Stomach (tissue), 4 donors: ENCODE measurements at regions not wholly inside any gene's neighbourhood (a gene's known extent, or its start where the extent isn't known, plus 50 kb on each side); places are given as distances from the start of the nearest gene placed in this dataset.

Experiments used
- POLR2AphosphoS5 ChIP-seq, 3 donors: sonication (generic); formaldehyde crosslinking; IDR thresholded peaks; one replicate each; pipeline ENCODE4 v1.6.1; 2016; ENCODE audit warnings: antibody characterized with exemption in 3 of 3
- TF ChIP-seq, protein P1 (sequence below), 7 experiments: fragments of 450-650 bp in 4 of 7; fragments of 200-600 bp in 3 of 7; sonication (generic) in 3 of 7; IDR thresholded peaks; one replicate each; pipeline ENCODE4 v1.5.1; 2016 to 2019; ENCODE audit warnings: antibody characterized with exemption in 7 of 7, control low read depth in 2 of 7, mild to moderate bottlenecking in 1 of 7

DNA sequence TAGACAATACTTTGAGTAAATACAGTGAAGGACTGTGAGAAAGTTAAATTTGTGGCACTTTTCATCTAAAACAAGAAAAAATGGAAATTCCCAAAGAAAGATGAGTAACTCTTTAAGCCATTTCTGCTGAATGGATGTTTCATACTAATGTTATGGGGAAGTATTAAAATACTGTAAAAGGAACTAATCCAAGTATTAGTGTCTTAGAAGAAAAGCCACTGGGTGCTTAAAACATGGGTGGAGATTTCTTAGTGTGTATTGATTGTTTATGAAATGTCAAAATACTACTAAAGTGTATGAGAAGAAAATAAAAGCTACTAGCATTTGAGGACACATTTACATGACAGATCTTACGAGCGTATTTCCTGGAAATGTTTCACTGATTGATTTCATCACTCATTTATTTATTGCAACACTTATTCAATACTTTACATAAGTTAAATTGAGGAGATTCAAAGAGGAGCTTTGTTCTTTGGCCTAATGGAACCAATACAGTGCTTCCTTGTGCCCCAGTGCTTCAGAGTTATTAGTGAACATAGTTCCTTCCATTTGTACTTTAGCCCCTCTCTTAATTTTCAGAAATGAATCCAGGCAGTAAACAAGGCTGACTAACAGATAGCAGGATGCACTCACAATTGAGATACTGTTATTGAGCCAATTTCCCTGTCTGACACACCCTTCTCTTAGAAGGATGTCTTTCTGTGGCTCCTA, 155.5 kb upstream of the AHR start:
- TF ChIP-seq, protein P1, sequence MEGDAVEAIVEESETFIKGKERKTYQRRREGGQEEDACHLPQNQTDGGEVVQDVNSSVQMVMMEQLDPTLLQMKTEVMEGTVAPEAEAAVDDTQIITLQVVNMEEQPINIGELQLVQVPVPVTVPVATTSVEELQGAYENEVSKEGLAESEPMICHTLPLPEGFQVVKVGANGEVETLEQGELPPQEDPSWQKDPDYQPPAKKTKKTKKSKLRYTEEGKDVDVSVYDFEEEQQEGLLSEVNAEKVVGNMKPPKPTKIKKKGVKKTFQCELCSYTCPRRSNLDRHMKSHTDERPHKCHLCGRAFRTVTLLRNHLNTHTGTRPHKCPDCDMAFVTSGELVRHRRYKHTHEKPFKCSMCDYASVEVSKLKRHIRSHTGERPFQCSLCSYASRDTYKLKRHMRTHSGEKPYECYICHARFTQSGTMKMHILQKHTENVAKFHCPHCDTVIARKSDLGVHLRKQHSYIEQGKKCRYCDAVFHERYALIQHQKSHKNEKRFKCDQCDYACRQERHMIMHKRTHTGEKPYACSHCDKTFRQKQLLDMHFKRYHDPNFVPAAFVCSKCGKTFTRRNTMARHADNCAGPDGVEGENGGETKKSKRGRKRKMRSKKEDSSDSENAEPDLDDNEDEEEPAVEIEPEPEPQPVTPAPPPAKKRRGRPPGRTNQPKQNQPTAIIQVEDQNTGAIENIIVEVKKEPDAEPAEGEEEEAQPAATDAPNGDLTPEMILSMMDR (IDR thresholded peaks at IDR 0.05) = no peak
- TF ChIP-seq POLR2AphosphoS5 (IDR thresholded peaks at IDR 0.05) = no peak
